K562 (cell line): ENCODE measurements at regions not wholly inside any gene's neighbourhood (a gene's known extent, or its start where the extent isn't known, plus 50 kb on each side); places are given as distances from the start of the nearest gene placed in this dataset.

ENCODE experiments used
- ATAC-seq: fragments of 200-7000 bp; cut with Tn5 transposase; 3 replicates; pipeline ENCODE4 v1.9.1; 2020; ENCODE audit warnings: moderate library complexity
- BruUV-seq: library from RNA; stranded (reverse); fragments of 400-500 nt; replicated peaks from 2 replicates; lab custom pipeline; 2021; lab: Mats Ljungman, UMichigan
- CTCF ChIA-PET: fragments of 300-600 bp; formaldehyde crosslinking; extraction: SDS; loops from one replicate; lab custom pipeline; 2021; ENCODE audit warnings: low intra/inter-chr PET ratio; lab: Yijun Ruan, JAX
- POLR2A ChIA-PET: fragments of 300-600, 350-650 bp; sonication (Branson Sonifier 250); formaldehyde crosslinking; extraction: SDS; loops from one replicate; lab custom pipeline; 2021; ENCODE audit warnings: antibody characterized with exemption, inconsistent platforms; lab: Yijun Ruan, JAX
- DNase-seq, 4 experiments: peaks; one replicate each; pipeline versions ENCODE4 v3.0.0 to v3.0.0-alpha.2; 2011 to 2018; ENCODE audit warnings: low spot score in 3 of 4, mixed read lengths in 3 of 4; ENCODE audit errors: extremely low read depth in 1 of 4
- FAIRE-seq: peaks from 2 replicates; lab custom pipeline; 2011; peaks lifted over from hg19 to GRCh38; lab: Jason Lieb, UNC
- H2AFZ ChIP-seq: 2 replicates; pipeline ENCODE4 v1.6.0; 2011; ENCODE audit warnings: low read depth, low read length, control low read depth, inconsistent platforms
- H3K27ac ChIP-seq: fragments of 200-600 bp; 3 replicates; pipeline ENCODE4 v1.8.0; 2011; ENCODE audit warnings: low read depth, mild to moderate bottlenecking, control low read depth, inconsistent platforms, low read length, moderate library complexity, mixed read lengths; ENCODE audit errors: extremely low read depth
- H3K27me3 ChIP-seq, 2 experiments: fragments of 300-600 bp in 1 of 2; 2 replicates in 1 of 2; 3 replicates in 1 of 2; pipeline versions ENCODE4 v1.6.0 to v1.8.0; 2011; ENCODE audit warnings: inconsistent platforms in 2 of 2, low read length in 2 of 2, mild to moderate bottlenecking in 1 of 2, mixed read lengths in 1 of 2, moderate library complexity in 1 of 2; ENCODE audit not compliant: control insufficient read depth in 2 of 2, insufficient read depth in 2 of 2
- H3K36me3 ChIP-seq: fragments of 300-600 bp; 3 replicates; pipeline ENCODE4 v1.8.0; 2011; ENCODE audit warnings: mild to moderate bottlenecking, low read length, inconsistent platforms; ENCODE audit not compliant: control insufficient read depth, insufficient read depth
- H3K4me1 ChIP-seq, 2 experiments: fragments of 200-600 bp in 1 of 2; replicated peaks in 1 of 2; 2 replicates in 1 of 2; 3 replicates in 1 of 2; pipeline versions ENCODE4 v1.5.1 to v1.8.0; 2011; ENCODE audit warnings: inconsistent platforms in 2 of 2, low read length in 2 of 2, mild to moderate bottlenecking in 1 of 2, mixed read lengths in 1 of 2, moderate library complexity in 1 of 2; ENCODE audit not compliant: control insufficient read depth in 2 of 2, insufficient read depth in 2 of 2
- H3K4me2 ChIP-seq: 2 replicates; pipeline ENCODE4 v1.6.1; 2011; ENCODE audit warnings: low read length, control low read depth, inconsistent platforms, mixed read lengths; ENCODE audit not compliant: insufficient read depth
- H3K4me3 ChIP-seq: fragments of 200-600 bp; sonication (generic), shearing (Covaris generic); 2 replicates; pipeline ENCODE4 v1.5.1; 2016; ENCODE audit warnings: control low read depth, inconsistent platforms
- H3K79me2 ChIP-seq: fragments of 200-600 bp; 3 replicates; pipeline ENCODE4 v1.8.0; 2011; ENCODE audit warnings: low read length, inconsistent platforms; ENCODE audit not compliant: control insufficient read depth, insufficient read depth
- H3K9ac ChIP-seq, 2 experiments: 2 replicates each; pipeline versions ENCODE4 v1.6.0 to v1.6.1; 2011; ENCODE audit warnings: low read depth in 2 of 2, low read length in 2 of 2, control low read depth in 1 of 2, inconsistent platforms in 1 of 2, mild to moderate bottlenecking in 1 of 2, mixed read lengths in 1 of 2; ENCODE audit not compliant: insufficient read depth in 1 of 2
- H3K9me1 ChIP-seq: one replicate; pipeline ENCODE4 v1.6.0; 2011; ENCODE audit warnings: inconsistent platforms, mild to moderate bottlenecking, low read length, moderate library complexity; ENCODE audit not compliant: control insufficient read depth, insufficient read depth
- H3K9me3 ChIP-seq: replicated peaks from 2 replicates; pipeline ENCODE4 v1.5.1; 2011; ENCODE audit warnings: low read depth, low read length, inconsistent platforms; ENCODE audit not compliant: control insufficient read depth, insufficient read depth
- H4K20me1 ChIP-seq: replicated peaks from 2 replicates; pipeline ENCODE4 v1.6.1; 2011; ENCODE audit warnings: low read length, inconsistent platforms, mixed read lengths; ENCODE audit not compliant: control insufficient read depth, insufficient read depth
- CBFA2T2 ChIP-seq: fragments of 450-650 bp; conservative IDR thresholded peaks from 2 replicates; pipeline ENCODE4 v1.6.1; 2017; ENCODE audit warnings: mild to moderate bottlenecking
- CCNT2 ChIP-seq: IDR thresholded peaks from 2 replicates; pipeline ENCODE4 v1.6.1; 2011; ENCODE audit warnings: borderline replicate concordance, low read depth, mild to moderate bottlenecking, moderate library complexity, mixed read lengths, low read length; ENCODE audit not compliant: insufficient read length; ENCODE audit errors: extremely low read depth
- CEBPG ChIP-seq, 3 experiments: fragments of 200-800 bp in 1 of 3; sonication (Bioruptor generic) in 1 of 3; sonication (generic) in 1 of 3; formaldehyde crosslinking in 1 of 3; IDR thresholded peaks in 2 of 3; conservative IDR thresholded peaks in 1 of 3; 2 replicates each; pipeline versions ENCODE4 v1.6.1 to v1.8.0; 2016 to 2022; ENCODE audit warnings: missing compliant biosample characterization in 2 of 3, missing genetic modification characterization in 2 of 3, mild to moderate bottlenecking in 1 of 3, missing genetic modification reagents in 1 of 3
- CHD4 ChIP-seq: fragments of 200-600 bp; sonication (generic); IDR thresholded peaks from 3 replicates; pipeline ENCODE4 v1.6.1; 2012; ENCODE audit warnings: low read depth, mild to moderate bottlenecking, mixed read lengths, low read length, inconsistent platforms; ENCODE audit not compliant: insufficient read depth, insufficient replicate concordance, poor library complexity, severe bottlenecking
- HMGN3 ChIP-seq: IDR thresholded peaks from 2 replicates; pipeline ENCODE4 v1.6.1; 2011; ENCODE audit warnings: borderline replicate concordance, low read depth, mild to moderate bottlenecking, mixed read lengths, low read length; ENCODE audit not compliant: insufficient read length; ENCODE audit errors: extremely low read depth
- MTA1 ChIP-seq: fragments of 450-650 bp; IDR thresholded peaks from 2 replicates; pipeline ENCODE4 v1.6.1; 2017; ENCODE audit warnings: borderline replicate concordance
- NFATC3 ChIP-seq: fragments of 450-650 bp; IDR thresholded peaks from 2 replicates; pipeline ENCODE4 v1.6.1; 2017; ENCODE audit warnings: mild to moderate bottlenecking
- POLR3A ChIP-seq: IDR thresholded peaks from 2 replicates; pipeline ENCODE4 v1.6.1; 2011; ENCODE audit warnings: borderline replicate concordance, mild to moderate bottlenecking, moderate library complexity; ENCODE audit not compliant: insufficient read length, insufficient read depth; ENCODE audit errors: extremely low read depth
- POU5F1 ChIP-seq: fragments of 150-350 bp; IDR thresholded peaks from 2 replicates; pipeline ENCODE4 v1.6.1; 2014; ENCODE audit warnings: borderline replicate concordance, low read length, low read depth, mild to moderate bottlenecking; ENCODE audit not compliant: partially characterized antibody
- SAFB2 ChIP-seq: fragments of 200-400 bp; formaldehyde crosslinking; IDR thresholded peaks from 2 replicates; pipeline ENCODE4 v1.6.1; 2018; ENCODE audit warnings: borderline replicate concordance, low read length, low read depth, moderate library complexity; ENCODE audit not compliant: severe bottlenecking
- SREBF1 ChIP-seq: fragments of 150-350 bp; IDR thresholded peaks from 2 replicates; pipeline ENCODE4 v1.6.1; 2014; ENCODE audit warnings: antibody characterized with exemption, low read depth, low read length, borderline replicate concordance
- TARDBP ChIP-seq: fragments of 450-650 bp; IDR thresholded peaks from 2 replicates; pipeline ENCODE4 v1.6.1; 2016
- ZNF586 ChIP-seq: fragments of 450-650 bp; formaldehyde crosslinking; conservative IDR thresholded peaks from 2 replicates; pipeline ENCODE4 v1.4.0; 2020; ENCODE audit warnings: mild to moderate bottlenecking, moderate library complexity
- ZNF778 ChIP-seq: fragments of 450-650 bp; formaldehyde crosslinking; IDR thresholded peaks from 2 replicates; pipeline ENCODE4 v1.4.0; 2020; ENCODE audit warnings: mild to moderate bottlenecking, moderate library complexity
- ZSCAN32 ChIP-seq: fragments of 450-650 bp; formaldehyde crosslinking; IDR thresholded peaks from 2 replicates; pipeline ENCODE4 v1.4.0; 2020; ENCODE audit warnings: mild to moderate bottlenecking, moderate library complexity
- WGBS: fragments of 100-300 bp; shearing (Covaris generic); methylation state at CpG from one replicate; pipeline ENCODE4 v1.1.6; 2016; ENCODE audit warnings: low coverage, mixed read lengths; ENCODE audit not compliant: insufficient coverage; ENCODE audit errors: missing lambda C conversion rate; 5-methylcytosine and 5-hydroxymethylcytosine counted together
- in situ Hi-C: fragments of 300-500 bp; cut with MboI; formaldehyde crosslinking; loops from 4 replicates; pipeline ENCODE4 v1.15.0; 2018; ENCODE audit warnings: inconsistent platforms, mixed read lengths
- intact Hi-C: fragments of 100-400 bp; cut with micrococcal nuclease; formaldehyde crosslinking; loops from 2 replicates; pipeline ENCODE4 v1.14.2; 2022
- TF ChIP-seq, protein P1 (sequence below): sonication (generic); formaldehyde crosslinking; IDR thresholded peaks from 2 replicates; pipeline ENCODE4 v1.8.0; 2022; ENCODE audit warnings: mild to moderate bottlenecking, missing genetic modification reagents
- TF ChIP-seq, protein P2 (sequence below), 2 experiments: fragments of 250-450 bp in 1 of 2; fragments of 450-650 bp in 1 of 2; sonication (Bioruptor Pico) in 1 of 2; IDR thresholded peaks; 2 replicates each; pipeline versions ENCODE4 v1.6.1 to v1.8.0; 2016 to 2021; ENCODE audit warnings: mild to moderate bottlenecking in 2 of 2, moderate library complexity in 2 of 2, missing compliant biosample characterization in 1 of 2, missing genetic modification characterization in 1 of 2

DNA sequence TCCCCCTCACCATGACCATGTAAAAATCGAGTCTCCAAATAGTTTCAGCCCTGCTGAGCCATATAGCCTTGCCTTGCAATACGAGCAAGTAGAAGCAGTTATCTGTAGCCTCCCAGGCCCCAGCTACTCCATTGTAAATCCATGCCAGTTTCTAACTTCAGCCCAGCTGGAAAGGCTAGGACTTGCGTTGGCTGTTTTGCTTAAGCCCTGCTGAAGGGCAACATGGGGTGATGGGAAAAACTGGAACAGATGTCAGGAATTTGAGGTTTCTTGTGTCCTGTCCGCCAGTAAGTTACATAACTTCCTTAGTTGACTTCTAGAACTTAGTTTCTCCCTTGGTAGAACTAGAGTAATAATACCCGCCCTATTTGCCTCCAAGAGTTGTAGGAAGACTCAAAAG, 216.0 kb upstream of the SERP2 start:
- no TSS peak for BruUV-seq
- CTCF ChIA-PET: no interaction called here
- WGBS: 5% methylated on average over 5 of the region's 5 CpGs

More for the DNA sequence above, 216.0 kb upstream of the SERP2 start:
- no peak overlapping the region for H3K4me3 ChIP-seq
- no peak for DNase-seq
- H4K20me1 ChIP-seq: no peaks in the 10 kb centered on the region
- no peak for FAIRE-seq
- H3K4me2 ChIP-seq: no peak overlapping the region
- no peak for ATAC-seq
- no peaks in the 10 kb centered on the region for H3K79me2 ChIP-seq
- H3K27me3 ChIP-seq: peaks cover 0 to 4% of the 10 kb centered on the region in 2 experiments; a peak in 2 of 5 replicates
- H3K9me1 ChIP-seq: no peaks in the 10 kb centered on the region
- intact Hi-C loops (no loop called here), in situ Hi-C loops (no loop called here)
- TF ChIP-seq CCNT2: no peak
- TF ChIP-seq, protein P1, sequence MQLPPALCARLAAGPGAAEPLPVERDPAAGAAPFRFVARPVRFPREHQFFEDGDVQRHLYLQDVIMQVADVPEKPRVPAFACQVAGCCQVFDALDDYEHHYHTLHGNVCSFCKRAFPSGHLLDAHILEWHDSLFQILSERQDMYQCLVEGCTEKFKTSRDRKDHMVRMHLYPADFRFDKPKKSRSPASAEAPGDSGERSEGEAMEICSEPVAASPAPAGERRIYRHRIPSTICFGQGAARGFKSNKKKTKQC (CRISPR knock-in tag): no peak
- TF ChIP-seq NFATC3: no peak
- TF ChIP-seq HMGN3: no peak
- no peak for TF ChIP-seq ZNF778 (CRISPR knock-in tag)
- no peak for TF ChIP-seq TARDBP
- no peak for TF ChIP-seq ZNF586 (CRISPR knock-in tag)
- TF ChIP-seq CEBPG (CRISPR knock-in tag; IDR thresholded peaks at IDR 0.05): no peak
- no peak for TF ChIP-seq CEBPG (tag; conservative IDR thresholded peaks at IDR 0.05 in 1 of 2, IDR thresholded peaks at IDR 0.05 in 1 of 2)
- TF ChIP-seq SAFB2: no peak
- TF ChIP-seq POU5F1: no peak
- TF ChIP-seq, protein P2, sequence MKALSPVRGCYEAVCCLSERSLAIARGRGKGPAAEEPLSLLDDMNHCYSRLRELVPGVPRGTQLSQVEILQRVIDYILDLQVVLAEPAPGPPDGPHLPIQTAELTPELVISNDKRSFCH (CRISPR knock-in tag; IDR thresholded peaks at IDR 0.05): no peak
- TF ChIP-seq, protein P2 (tag; IDR thresholded peaks at IDR 0.05): no peak
- TF ChIP-seq CBFA2T2: no peak
- TF ChIP-seq SREBF1: no peak
- no peak for TF ChIP-seq CHD4
- TF ChIP-seq ZSCAN32: no peak
- TF ChIP-seq POLR3A: no peak
- no peak for TF ChIP-seq MTA1
- no peak overlapping the region for H3K9ac ChIP-seq
- H2AFZ ChIP-seq: no peak overlapping the region
- no peaks in the 10 kb centered on the region for H3K36me3 ChIP-seq
- H3K4me1 ChIP-seq: no peaks in the 10 kb centered on the region
- H3K27ac ChIP-seq: no peak overlapping the region
- POLR2A ChIA-PET: interaction anchor here (0.6 kb wide), 1 partner anchor 10 kb away, joined by 3 read pairs; no protein-coding TSS in a partner anchor
- no peaks in the 10 kb centered on the region for H3K9me3 ChIP-seq
